ENCODE measurements at regions not wholly inside any gene's neighbourhood (a gene's known extent, or its start where the extent isn't known, plus 50 kb on each side); places are given as distances from the start of the nearest gene placed in this dataset.

DNA sequence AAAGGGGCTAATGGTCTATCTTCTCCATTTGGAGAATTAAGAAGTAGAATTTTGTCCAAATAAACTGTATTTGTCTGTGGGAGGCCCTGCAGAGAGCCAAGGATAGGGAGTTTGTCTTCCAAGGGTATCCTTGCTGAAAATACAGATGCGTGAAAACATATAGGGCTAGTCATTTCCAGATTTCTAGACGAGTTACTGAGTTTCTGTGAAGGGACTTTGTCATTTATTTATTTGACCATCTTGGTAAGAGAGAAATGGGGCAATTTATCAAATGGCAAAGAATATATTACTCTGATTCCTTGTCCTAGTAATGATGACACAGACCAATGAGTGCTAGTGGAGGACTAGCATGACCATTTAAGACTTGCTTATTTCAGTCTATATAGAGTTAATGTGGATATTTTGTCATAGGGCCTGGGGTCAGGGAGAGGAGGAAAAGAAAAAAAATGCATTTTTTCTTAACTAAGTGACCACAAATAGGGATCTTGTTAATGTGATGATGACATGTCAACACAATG lies 376.6 kb upstream of the ONECUT1 start:
- TF ChIP-seq, protein P1, sequence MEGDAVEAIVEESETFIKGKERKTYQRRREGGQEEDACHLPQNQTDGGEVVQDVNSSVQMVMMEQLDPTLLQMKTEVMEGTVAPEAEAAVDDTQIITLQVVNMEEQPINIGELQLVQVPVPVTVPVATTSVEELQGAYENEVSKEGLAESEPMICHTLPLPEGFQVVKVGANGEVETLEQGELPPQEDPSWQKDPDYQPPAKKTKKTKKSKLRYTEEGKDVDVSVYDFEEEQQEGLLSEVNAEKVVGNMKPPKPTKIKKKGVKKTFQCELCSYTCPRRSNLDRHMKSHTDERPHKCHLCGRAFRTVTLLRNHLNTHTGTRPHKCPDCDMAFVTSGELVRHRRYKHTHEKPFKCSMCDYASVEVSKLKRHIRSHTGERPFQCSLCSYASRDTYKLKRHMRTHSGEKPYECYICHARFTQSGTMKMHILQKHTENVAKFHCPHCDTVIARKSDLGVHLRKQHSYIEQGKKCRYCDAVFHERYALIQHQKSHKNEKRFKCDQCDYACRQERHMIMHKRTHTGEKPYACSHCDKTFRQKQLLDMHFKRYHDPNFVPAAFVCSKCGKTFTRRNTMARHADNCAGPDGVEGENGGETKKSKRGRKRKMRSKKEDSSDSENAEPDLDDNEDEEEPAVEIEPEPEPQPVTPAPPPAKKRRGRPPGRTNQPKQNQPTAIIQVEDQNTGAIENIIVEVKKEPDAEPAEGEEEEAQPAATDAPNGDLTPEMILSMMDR (IDR thresholded peaks at IDR 0.05): no peak
- no peak for TF ChIP-seq POLR2A (IDR thresholded peaks at IDR 0.05)
